Hepatocyte (in vitro differentiated cells): ENCODE measurements at regions not wholly inside any gene's neighbourhood (a gene's known extent, or its start where the extent isn't known, plus 50 kb on each side); places are given as distances from the start of the nearest gene placed in this dataset.

Experiments
- CTCF ChIP-seq: fragments of 200-600 bp; sonication (generic); IDR thresholded peaks from 2 replicates; pipeline ENCODE4 v1.5.1; 2016; ENCODE audit warnings: antibody characterized with exemption, mild to moderate bottlenecking; ENCODE audit not compliant: poor library complexity
- EZH2phosphoT487 ChIP-seq: fragments of 200-600 bp; sonication (generic); IDR thresholded peaks from one replicate; pipeline ENCODE4 v1.6.1; 2018; ENCODE audit warnings: antibody characterized with exemption, mild to moderate bottlenecking, low read depth, moderate library complexity; ENCODE audit not compliant: unreplicated experiment, severe bottlenecking

- TF ChIP-seq EZH2phosphoT487 (no peak), CTCF (no peak)
Observed at GRCh38 chr5:2852446-2852845, 101.0 kb upstream of the IRX2 start.
